SK-N-MC (cell line): ENCODE measurements at regions not wholly inside any gene's neighbourhood (a gene's known extent, or its start where the extent isn't known, plus 50 kb on each side); places are given as distances from the start of the nearest gene placed in this dataset.

Experiments used
- DNase-seq: peaks from one replicate; pipeline ENCODE4 v3.0.0-alpha.2; 2011; ENCODE audit warnings: low read depth, low spot score
- H3K27ac ChIP-seq: fragments of 200-600 bp; sonication (generic); 2 replicates; pipeline ENCODE4 v1.5.1; 2016; ENCODE audit warnings: mixed run types
- H3K36me3 ChIP-seq: fragments of 200-600 bp; sonication (generic); 2 replicates; pipeline ENCODE4 v1.6.1; 2017; ENCODE audit warnings: antibody characterized with exemption, low read length, mixed read lengths; ENCODE audit not compliant: insufficient read depth
- H3K4me3 ChIP-seq: fragments of 200-600 bp; sonication (generic); 2 replicates; pipeline ENCODE4 v1.5.1; 2016
- H3K9ac ChIP-seq: fragments of 200-600 bp; sonication (generic); 2 replicates; pipeline ENCODE4 v1.8.0; 2017; ENCODE audit warnings: mixed run types, mixed read lengths; ENCODE audit not compliant: insufficient read length
- H3K9me3 ChIP-seq: fragments of 200-600 bp; sonication (generic); 2 replicates; pipeline ENCODE4 v1.6.1; 2017; ENCODE audit warnings: low read depth, mild to moderate bottlenecking, antibody characterized with exemption, low read length, moderate library complexity, mixed read lengths
- EZH2 ChIP-seq: fragments of 200-600 bp; sonication (generic); IDR thresholded peaks from one replicate; pipeline ENCODE4 v1.6.1; 2017; ENCODE audit warnings: antibody characterized with exemption
- FOXP2 ChIP-seq: optimal IDR thresholded peaks from 2 replicates; pipeline ENCODE3; 2011; ENCODE audit warnings: mild to moderate bottlenecking, moderate library complexity; ENCODE audit not compliant: insufficient read depth; ENCODE audit errors: extremely low read length, control extremely low read depth
- POLR2AphosphoS5 ChIP-seq: IDR thresholded peaks from 2 replicates; pipeline ENCODE4 v1.6.1; 2012; ENCODE audit warnings: mild to moderate bottlenecking, low read depth, low read length, borderline replicate concordance

- Histone ChIP-seq H3K9me3 (no peaks in the 10 kb centered on the region), H3K4me3 (no peak overlapping the region), H3K36me3 (no peaks in the 10 kb centered on the region), H3K9ac (no peak overlapping the region), H3K27ac (no peak overlapping the region)
- DNase-seq = no peak
- no peak for TF ChIP-seq FOXP2
- TF ChIP-seq POLR2AphosphoS5 = no peak
- no peak for TF ChIP-seq EZH2
Measured at GRCh38 chr10:8246548-8246947, 192.1 kb downstream of the GATA3 start.

- no peak for TF ChIP-seq FOXP2
- TF ChIP-seq POLR2AphosphoS5 = no peak
- TF ChIP-seq EZH2 = no peak
- Histone ChIP-seq H3K27ac (no peak overlapping the region), H3K9me3 (no peaks in the 10 kb centered on the region), H3K4me3 (no peak overlapping the region), H3K36me3 (no peaks in the 10 kb centered on the region), H3K9ac (no peak overlapping the region)
- no peak for DNase-seq
Measured at GRCh38 chr10:8247191-8247590, 192.7 kb downstream of the GATA3 start.

- Histone ChIP-seq H3K36me3 (no peaks in the 10 kb centered on the region), H3K9ac (no peak overlapping the region), H3K4me3 (no peak overlapping the region), H3K27ac (no peak overlapping the region), H3K9me3 (no peaks in the 10 kb centered on the region)
- no peak for DNase-seq
- TF ChIP-seq EZH2 = no peak
- TF ChIP-seq POLR2AphosphoS5 = no peak
Measured at GRCh38 chr10:8248868-8249267, 194.4 kb downstream of the GATA3 start.

- no peak for TF ChIP-seq EZH2
- no peak for TF ChIP-seq FOXP2
- TF ChIP-seq POLR2AphosphoS5 = no peak
- no peaks in the 10 kb centered on the region for H3K36me3 ChIP-seq
- H3K9me3 ChIP-seq = no peaks in the 10 kb centered on the region
- H3K27ac ChIP-seq = no peak overlapping the region
- no peak overlapping the region for H3K4me3 ChIP-seq
- no peak overlapping the region for H3K9ac ChIP-seq
- DNase-seq = no peak
Measured at GRCh38 chr10:8254350-8254749, 199.9 kb downstream of the GATA3 start.

GRCh38 chr10:8255301-8255700 lies 200.8 kb downstream of the GATA3 start:
- no peak for TF ChIP-seq FOXP2
- TF ChIP-seq EZH2 = no peak
- no peak for TF ChIP-seq POLR2AphosphoS5

GRCh38 chr10:8260645-8261044 lies 206.2 kb downstream of the GATA3 start:
- TF ChIP-seq EZH2 (no peak), POLR2AphosphoS5 (no peak), FOXP2 (no peak)

More at GRCh38 chr10:8255301-8255700, 200.8 kb downstream of the GATA3 start:
- Histone ChIP-seq H3K36me3 (no peaks in the 10 kb centered on the region), H3K4me3 (no peak overlapping the region), H3K9ac (no peak overlapping the region), H3K27ac (no peak overlapping the region), H3K9me3 (no peaks in the 10 kb centered on the region)
- no peak for DNase-seq

GRCh38 chr10:8262317-8262716 lies 207.8 kb downstream of the GATA3 start:
- no peak for DNase-seq
- Histone ChIP-seq H3K4me3 (no peak overlapping the region), H3K27ac (no peak overlapping the region), H3K9me3 (no peaks in the 10 kb centered on the region), H3K36me3 (no peaks in the 10 kb centered on the region), H3K9ac (no peak overlapping the region)
- TF ChIP-seq POLR2AphosphoS5 (no peak), EZH2 (no peak), FOXP2 (no peak)

More at GRCh38 chr10:8260645-8261044, 206.2 kb downstream of the GATA3 start:
- Histone ChIP-seq H3K9me3 (no peaks in the 10 kb centered on the region), H3K36me3 (no peaks in the 10 kb centered on the region), H3K4me3 (no peak overlapping the region), H3K9ac (no peak overlapping the region), H3K27ac (no peak overlapping the region)
- no peak for DNase-seq

- H3K9ac ChIP-seq = no peak overlapping the region
- no peak overlapping the region for H3K4me3 ChIP-seq
- no peak for TF ChIP-seq POLR2AphosphoS5
- no peak for TF ChIP-seq FOXP2
- no peak for TF ChIP-seq EZH2
- DNase-seq = no peak
- H3K36me3 ChIP-seq = no peaks in the 10 kb centered on the region
- no peak overlapping the region for H3K27ac ChIP-seq
- no peaks in the 10 kb centered on the region for H3K9me3 ChIP-seq
Measured at GRCh38 chr10:8269976-8270375, 215.5 kb downstream of the GATA3 start.

- Histone ChIP-seq H3K9ac (no peak overlapping the region), H3K9me3 (no peaks in the 10 kb centered on the region), H3K27ac (no peak overlapping the region), H3K4me3 (no peak overlapping the region), H3K36me3 (no peaks in the 10 kb centered on the region)
- no peak for TF ChIP-seq POLR2AphosphoS5
- TF ChIP-seq FOXP2 = no peak
- TF ChIP-seq EZH2 = no peak
- DNase-seq = no peak
Measured at GRCh38 chr10:8272794-8273425, 218.4 kb downstream of the GATA3 start.
